ENCODE measurements at regions not wholly inside any gene's neighbourhood (a gene's known extent, or its start where the extent isn't known, plus 50 kb on each side); places are given as distances from the start of the nearest gene placed in this dataset.
"Not testable (repeated sequence)": the region's sequence is repeated elsewhere in the genome, so short reads cannot be mapped to it uniquely, and the experiment has no call there.

- TF ChIP-seq CTCF (IDR thresholded peaks at IDR 0.05; ENCODE audit: poor library complexity, severe bottlenecking); MXI1 (conservative IDR thresholded peaks at IDR 0.05; ENCODE audit: poor library complexity, severe bottlenecking); RAD21 (conservative IDR thresholded peaks at IDR 0.05); POLR2AphosphoS5 (IDR thresholded peaks at IDR 0.05); REST (IDR thresholded peaks at IDR 0.05; ENCODE audit: borderline replicate concordance); EP300 (conservative IDR thresholded peaks at IDR 0.05; ENCODE audit: poor library complexity, severe bottlenecking); SMC3 (conservative IDR thresholded peaks at IDR 0.05; ENCODE audit: poor library complexity); TAF1 (IDR thresholded peaks at IDR 0.05; ENCODE audit: low read depth): not testable (repeated sequence)
Measured at GRCh38 chr14:97068293-97068692, 271.1 kb downstream of the VRK1 start.

Measured in neural cell (in vitro differentiated cells).